LNCaP clone FGC (cell line): ENCODE measurements at regions not wholly inside any gene's neighbourhood (a gene's known extent, or its start where the extent isn't known, plus 50 kb on each side); places are given as distances from the start of the nearest gene placed in this dataset.

Experiments
- DNase-seq: peaks from one replicate; pipeline ENCODE4 v3.0.0-alpha.2; 2011; ENCODE audit warnings: low read depth
- H3K4me3 ChIP-seq: 2 replicates; pipeline ENCODE4 v1.5.1; 2011; ENCODE audit warnings: mild to moderate bottlenecking, low read depth, low read length, control low read depth
- CTCF ChIP-seq: IDR thresholded peaks from 2 replicates; pipeline ENCODE4 v1.5.1; 2012; ENCODE audit warnings: mild to moderate bottlenecking; ENCODE audit not compliant: control insufficient read depth, insufficient read depth; ENCODE audit errors: extremely low read depth

- DNase-seq, result no peak
- no peak for TF ChIP-seq CTCF
- H3K4me3 ChIP-seq, result no peak overlapping the region
Observed at GRCh38 chr6:16972535-16972934, 129.3 kb upstream of the STMND1 start.

- H3K4me3 ChIP-seq, result no peak overlapping the region
- TF ChIP-seq CTCF, result no peak
- DNase-seq, result no peak
Observed at GRCh38 chr6:16969699-16970655, 131.9 kb upstream of the STMND1 start.

GRCh38 chr6:16968101-16968500, 133.7 kb upstream of the STMND1 start:
- no peak for DNase-seq
- no peak for TF ChIP-seq CTCF
- H3K4me3 ChIP-seq, result no peak overlapping the region

GRCh38 chr6:16967470-16967817, 134.4 kb upstream of the STMND1 start:
- DNase-seq, result no peak
- H3K4me3 ChIP-seq, result no peak overlapping the region
- no peak for TF ChIP-seq CTCF

- TF ChIP-seq CTCF, result no peak
Observed at GRCh38 chr6:16966791-16967469, 134.9 kb upstream of the STMND1 start.

GRCh38 chr6:16965689-16966088, 136.2 kb upstream of the STMND1 start:
- TF ChIP-seq CTCF, result no peak
- DNase-seq, result no peak
- H3K4me3 ChIP-seq, result no peak overlapping the region

More at GRCh38 chr6:16966791-16967469, 134.9 kb upstream of the STMND1 start:
- no peak for DNase-seq
- no peak overlapping the region for H3K4me3 ChIP-seq
